ENCODE measurements at regions not wholly inside any gene's neighbourhood (a gene's known extent, or its start where the extent isn't known, plus 50 kb on each side); places are given as distances from the start of the nearest gene placed in this dataset.

DNA sequence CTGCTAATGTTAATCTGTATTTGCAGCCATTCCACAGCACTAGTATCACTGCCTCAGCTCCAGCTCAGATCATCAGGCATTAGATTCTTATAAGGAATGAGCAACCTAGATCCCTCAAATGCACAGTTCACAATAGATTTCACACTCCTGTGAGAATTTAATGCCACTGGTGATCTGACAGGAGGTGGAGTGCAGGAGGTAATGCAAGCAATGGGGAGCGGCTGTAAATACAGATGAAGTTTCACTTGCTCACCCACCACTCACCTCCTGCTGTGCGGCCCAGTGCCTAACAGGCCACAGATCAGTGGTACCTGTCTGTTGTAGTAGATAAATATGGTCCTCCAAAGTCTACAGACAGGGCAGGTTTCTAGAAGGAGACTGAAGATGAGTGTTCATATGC lies 97.7 kb upstream of the TMEFF2 start:
- Histone ChIP-seq H3K9me1 (replicated peaks; ENCODE audit: control insufficient read depth, extremely low read depth, insufficient read depth, low read length) (no peaks in the 10 kb centered on the region), H3K4me2 (ENCODE audit: insufficient read depth, low read length) (no peak overlapping the region), H3K79me2 (ENCODE audit: control insufficient read depth, insufficient read depth, low read length) (no peaks in the 10 kb centered on the region), H3K27me3 (ENCODE audit: control insufficient read depth in 2 of 2, insufficient read depth in 2 of 2, low read length in 2 of 2) (peaks cover 4 to 6% of the 10 kb centered on the region in 2 experiments), H3K4me1 (ENCODE audit: control insufficient read depth, extremely low read depth, insufficient read depth, low read length) (no peaks in the 10 kb centered on the region), H4K20me1 (replicated peaks; ENCODE audit: control insufficient read depth, extremely low read depth, insufficient read depth, low read length) (no peaks in the 10 kb centered on the region), H3K4me3 (replicated peaks in 1 of 3; ENCODE audit: insufficient read depth in 1 of 3, low read depth in 1 of 3, low read length in 3 of 3) (no peak overlapping the region), H2AFZ (ENCODE audit: low read depth, low read length) (no peak overlapping the region), H3K9ac (replicated peaks; ENCODE audit: extremely low read depth, insufficient read depth, low read length) (no peak overlapping the region), H3K27ac (ENCODE audit: insufficient read depth, low read depth, low read length) (no peak overlapping the region), H3K36me3 (ENCODE audit: control insufficient read depth in 2 of 2, extremely low read depth in 1 of 2, insufficient read depth in 2 of 2, low read length in 2 of 2) (no peaks in the 10 kb centered on the region), H3K9me3 (replicated peaks; ENCODE audit: control insufficient read depth, insufficient read depth, low read length) (no peaks in the 10 kb centered on the region)
- intact Hi-C loops (cut with micrococcal nuclease): no loop called here
- DNase-seq (ENCODE audit: low read depth, low spot score) (no peak), FAIRE-seq (no peak)
- no peak for TF ChIP-seq MYC (IDR thresholded peaks at IDR 0.05; ENCODE audit: low read depth, low read length)
- no peak for TF ChIP-seq EZH2 (IDR thresholded peaks at IDR 0.05; ENCODE audit: borderline replicate concordance, low read depth, low read length, severe bottlenecking)
- TF ChIP-seq CTCF (IDR thresholded peaks at IDR 0.05; ENCODE audit: extremely low read depth in 1 of 2, insufficient read depth in 1 of 2, low read depth in 1 of 2, low read length in 2 of 2): no peak
- ChIA-PET POLR2A (no interaction called here), CTCF (interaction anchor here (1.0 to 1.5 kb wide), 3 partner anchors 25 to 480 kb away, joined by 3 to 4 read pairs (median 3); no protein-coding TSS in a partner anchor)
- BruUV-seq (replicated peaks): no TSS peak
- dilution Hi-C loops (cut with MboI; ENCODE audit: extremely low pct_ligation_motif_present, low sequenced_read_pairs): no loop called here

DNA sequence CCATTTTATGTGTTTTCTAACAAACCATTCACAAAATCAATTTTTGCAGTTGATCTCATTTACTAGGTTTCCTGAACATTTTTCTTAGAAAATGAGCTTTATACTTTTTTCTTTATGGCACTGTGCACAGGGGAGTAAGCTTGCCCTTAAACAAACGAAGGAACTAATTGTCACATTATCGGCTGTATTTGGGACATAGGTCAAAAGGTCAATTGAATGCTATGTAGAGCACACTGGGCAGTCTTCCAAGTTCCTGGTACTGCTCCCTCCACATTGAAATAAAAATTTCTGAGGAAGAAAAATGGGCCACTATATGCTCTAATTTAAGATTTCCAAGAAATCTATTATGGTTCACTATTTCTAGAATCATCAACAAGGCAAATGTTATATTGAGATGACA lies 93.6 kb upstream of the TMEFF2 start:
- FAIRE-seq (no peak), DNase-seq (ENCODE audit: low read depth, low spot score) (no peak)
- no peaks in the 10 kb centered on the region for H3K36me3 ChIP-seq (ENCODE audit: control insufficient read depth in 2 of 2, extremely low read depth in 1 of 2, insufficient read depth in 2 of 2, low read length in 2 of 2)
- TF ChIP-seq, protein P1, sequence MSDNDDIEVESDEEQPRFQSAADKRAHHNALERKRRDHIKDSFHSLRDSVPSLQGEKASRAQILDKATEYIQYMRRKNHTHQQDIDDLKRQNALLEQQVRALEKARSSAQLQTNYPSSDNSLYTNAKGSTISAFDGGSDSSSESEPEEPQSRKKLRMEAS (IDR thresholded peaks at IDR 0.05; ENCODE audit: insufficient read depth, insufficient read length): no peak
- TF ChIP-seq CTCF (IDR thresholded peaks at IDR 0.05; ENCODE audit: extremely low read depth in 1 of 2, insufficient read depth in 1 of 2, low read depth in 1 of 2, low read length in 2 of 2) (no peak), JUN (IDR thresholded peaks at IDR 0.05; ENCODE audit: borderline replicate concordance, insufficient read depth, insufficient read length, low read depth) (no peak), EZH2 (IDR thresholded peaks at IDR 0.05; ENCODE audit: borderline replicate concordance, low read depth, low read length, severe bottlenecking) (no peak), POLR2A (IDR thresholded peaks at IDR 0.05; ENCODE audit: low read depth, low read length) (no peak), GATA2 (IDR thresholded peaks at IDR 0.05; ENCODE audit: insufficient read depth, insufficient read length, low read depth, low read length) (no peak), MYC (IDR thresholded peaks at IDR 0.05; ENCODE audit: low read depth, low read length) (no peak), POLR2AphosphoS5 (IDR thresholded peaks at IDR 0.05; ENCODE audit: insufficient read depth, low read depth, low read length) (no peak), FOS (IDR thresholded peaks at IDR 0.05; ENCODE audit: borderline replicate concordance, insufficient read depth, low read length) (no peak)
- H2AFZ ChIP-seq (ENCODE audit: low read depth, low read length): no peak overlapping the region
- ChIA-PET POLR2A (no interaction called here), CTCF (interaction anchor here (0.6 to 6.5 kb wide), 11 partner anchors 11 to 529 kb away, joined by 3 to 49 read pairs (median 4); partner anchors contain the start of gene TMEFF2)
- H3K79me2 ChIP-seq (ENCODE audit: control insufficient read depth, insufficient read depth, low read length): no peaks in the 10 kb centered on the region
- BruUV-seq (replicated peaks): no TSS peak
- intact Hi-C loops (cut with micrococcal nuclease): loop anchor here (5.0 kb wide), 2 partner anchors 531 to 731 kb away; no protein-coding TSS in a partner anchor
- H3K4me3 ChIP-seq (replicated peaks in 1 of 3; ENCODE audit: insufficient read depth in 1 of 3, low read depth in 1 of 3, low read length in 3 of 3): no peak overlapping the region
- no peak overlapping the region for H3K27ac ChIP-seq (ENCODE audit: insufficient read depth, low read depth, low read length)
- no peak overlapping the region for H3K4me2 ChIP-seq (ENCODE audit: insufficient read depth, low read length)
- dilution Hi-C loops (cut with MboI; ENCODE audit: extremely low pct_ligation_motif_present, low sequenced_read_pairs): no loop called here
- no peaks in the 10 kb centered on the region for H4K20me1 ChIP-seq (replicated peaks; ENCODE audit: control insufficient read depth, extremely low read depth, insufficient read depth, low read length)
- H3K4me1 ChIP-seq (ENCODE audit: control insufficient read depth, extremely low read depth, insufficient read depth, low read length): no peaks in the 10 kb centered on the region
- no peak overlapping the region for H3K9ac ChIP-seq (replicated peaks; ENCODE audit: extremely low read depth, insufficient read depth, low read length)
- no peaks in the 10 kb centered on the region for H3K9me3 ChIP-seq (replicated peaks; ENCODE audit: control insufficient read depth, insufficient read depth, low read length)
- H3K27me3 ChIP-seq (ENCODE audit: control insufficient read depth in 2 of 2, insufficient read depth in 2 of 2, low read length in 2 of 2): peaks cover 2 to 4% of the 10 kb centered on the region in 2 experiments
- H3K9me1 ChIP-seq (replicated peaks; ENCODE audit: control insufficient read depth, extremely low read depth, insufficient read depth, low read length): no peaks in the 10 kb centered on the region

Data from endothelial cell of umbilical vein (primary cell).